Activated naive CD8-positive, alpha-beta T cell treated with anti-CD3 and anti-CD28 coated beads, Interleukin-2, amount 10 ng/mL, durations not matched to agents 7 days and 5 days (primary cell): ENCODE measurements at regions not wholly inside any gene's neighbourhood (a gene's known extent, or its start where the extent isn't known, plus 50 kb on each side); places are given as distances from the start of the nearest gene placed in this dataset.

Experiments used
- ATAC-seq: fragments of 150-1000 bp; cut with Tn5 transposase; one replicate; pipeline ENCODE4 v1.10.0; 2021; ENCODE audit warnings: low read depth, moderate library complexity
- POLR2A ChIA-PET: fragments of 350-600 bp; sonication (Branson Sonifier 250); formaldehyde crosslinking; loops from one replicate; lab custom pipeline; 2021; ENCODE audit warnings: antibody characterized with exemption; lab: Charles Lee
- DNase-seq: peaks from one replicate; pipeline ENCODE4 v3.0.0; 2021
- H3K27ac Mint-ChIP-seq: one replicate; pipeline ENCODE4 v1.8.0; 2022; ENCODE audit warnings: mild to moderate bottlenecking, mixed read lengths
- H3K27me3 Mint-ChIP-seq: one replicate; pipeline ENCODE4 v1.8.0; 2022; ENCODE audit warnings: mild to moderate bottlenecking, moderate library complexity, mixed read lengths
- H3K36me3 Mint-ChIP-seq: one replicate; pipeline ENCODE4 v1.8.0; 2021; ENCODE audit warnings: mild to moderate bottlenecking, mixed read lengths
- H3K4me1 Mint-ChIP-seq: one replicate; pipeline ENCODE4 v1.8.0; 2021; ENCODE audit warnings: mixed read lengths
- H3K4me3 Mint-ChIP-seq: one replicate; pipeline ENCODE4 v1.8.0; 2022; ENCODE audit warnings: mild to moderate bottlenecking, moderate library complexity, mixed read lengths
- H3K9me3 Mint-ChIP-seq: one replicate; pipeline ENCODE4 v1.8.0; 2021; ENCODE audit warnings: mixed read lengths

DNA sequence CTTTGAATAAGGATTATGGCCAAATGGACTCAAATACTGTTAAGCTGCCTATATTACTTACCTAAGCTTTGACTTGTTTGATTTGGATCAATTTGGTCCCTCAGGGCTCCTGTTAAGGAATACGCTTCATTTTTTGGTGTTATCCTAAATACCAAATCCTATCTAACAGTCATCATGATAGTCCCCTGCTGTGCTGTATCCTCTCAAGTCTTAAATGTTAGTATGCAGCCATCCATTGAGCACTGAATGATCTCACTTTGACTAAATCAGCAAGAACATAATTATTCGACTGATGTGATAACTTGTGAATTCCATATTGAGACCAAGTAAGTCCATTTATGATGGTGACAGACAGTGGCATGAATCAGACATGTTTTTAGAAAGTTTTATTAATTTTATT is 53.1 kb upstream of the ATF3 start:
- no peak overlapping the region for H3K4me3 Mint-ChIP-seq
- POLR2A ChIA-PET: no interaction called here
- no peak for DNase-seq
- peaks cover 53% of the 10 kb centered on the region for H3K27me3 Mint-ChIP-seq
- ATAC-seq: no peak
- H3K27ac Mint-ChIP-seq: no peak overlapping the region
- peaks cover 6% of the 10 kb centered on the region for H3K36me3 Mint-ChIP-seq
- H3K9me3 Mint-ChIP-seq: no peaks in the 10 kb centered on the region
- H3K4me1 Mint-ChIP-seq: peaks cover 8% of the 10 kb centered on the region

DNA sequence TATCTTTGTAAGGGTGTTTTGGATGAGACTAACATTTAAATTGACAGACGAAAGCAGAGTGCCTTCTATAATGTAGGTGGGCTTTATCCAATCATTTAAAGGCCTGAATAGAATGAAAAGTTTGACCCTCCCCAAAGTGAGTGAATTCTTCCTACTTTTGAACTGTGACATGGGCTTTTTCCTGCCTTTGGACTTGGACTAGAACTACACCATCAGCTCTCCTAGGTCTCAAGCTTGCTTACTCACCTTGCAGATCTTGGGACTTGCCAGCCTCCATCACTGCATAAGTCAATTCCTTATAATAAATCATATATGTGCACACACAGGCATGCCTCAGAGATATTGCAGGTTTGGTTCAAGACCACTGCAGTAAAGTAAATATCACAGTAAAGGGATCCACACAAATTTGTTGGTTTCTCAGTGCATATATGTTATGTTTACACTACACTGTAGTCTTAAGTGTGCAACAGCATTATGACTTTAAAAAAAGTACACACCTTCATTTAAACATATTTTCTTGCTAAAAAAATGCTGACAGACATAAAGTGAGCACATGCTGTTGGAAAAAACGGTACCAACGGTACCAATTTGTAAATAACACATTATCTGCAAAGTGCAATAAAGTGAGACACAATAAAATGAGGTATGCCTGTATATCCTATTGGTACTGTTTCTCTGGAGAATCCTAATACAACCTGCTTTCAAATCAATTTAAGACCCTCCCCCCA is 51.6 kb upstream of the ATF3 start:
- H3K4me1 Mint-ChIP-seq: peaks cover 8% of the 10 kb centered on the region
- H3K9me3 Mint-ChIP-seq: no peaks in the 10 kb centered on the region
- H3K27ac Mint-ChIP-seq: no peak overlapping the region
- POLR2A ChIA-PET: interaction anchor here (2.8 kb wide), 1 partner anchor 51 kb away, joined by 30 read pairs; the partner anchor contains the start of gene ATF3
- ATAC-seq (no peak), DNase-seq (no peak)
- H3K27me3 Mint-ChIP-seq: peaks cover 43% of the 10 kb centered on the region
- no peak overlapping the region for H3K4me3 Mint-ChIP-seq
- H3K36me3 Mint-ChIP-seq: peaks cover 6% of the 10 kb centered on the region

DNA sequence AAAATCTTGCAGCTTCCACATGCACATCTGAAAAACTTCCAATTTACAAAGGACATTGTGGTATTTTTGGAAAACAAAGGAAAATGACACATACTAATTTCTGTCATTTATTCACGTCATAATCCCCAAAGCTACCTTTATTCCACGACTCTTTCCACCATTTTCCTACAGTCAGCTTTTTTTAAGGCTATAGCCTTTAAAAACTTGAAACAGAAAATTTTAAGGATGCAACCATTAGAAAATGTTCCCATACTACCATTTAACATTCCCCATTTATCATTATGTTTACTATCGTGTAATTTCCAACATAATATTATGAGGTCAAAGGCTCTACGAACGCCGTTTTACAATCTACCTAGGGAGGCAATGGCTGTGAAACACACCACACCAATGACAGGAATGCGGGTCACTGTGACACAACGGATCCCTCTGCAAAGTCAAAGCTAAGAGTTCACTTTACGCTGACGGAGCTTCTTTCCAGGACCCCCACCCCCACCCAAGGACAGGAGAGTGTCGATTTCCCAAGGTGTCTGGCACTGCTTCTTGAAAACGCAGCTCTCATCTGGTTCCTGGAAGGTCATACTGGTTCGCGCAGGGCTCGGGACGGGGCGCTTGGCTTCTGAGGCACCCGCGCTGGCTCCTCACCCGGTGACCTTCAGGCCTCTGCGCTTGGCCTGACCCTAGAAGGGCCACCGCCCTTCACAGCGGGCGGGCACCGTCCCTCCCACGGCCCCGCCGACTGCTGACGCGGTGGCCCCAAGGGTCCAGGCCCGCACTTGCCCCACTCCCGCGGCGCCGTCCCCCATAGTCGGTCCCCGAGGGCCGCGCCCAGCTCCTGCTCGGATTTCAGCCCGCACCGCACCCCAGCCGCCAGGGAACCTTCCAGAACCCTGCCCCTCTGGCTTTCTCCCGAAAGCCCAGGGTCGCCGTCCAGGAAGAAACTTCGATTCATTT is 50.5 kb upstream of the ATF3 start:
- DNase-seq: no peak
- peak overlapping the region; percentile 76 for H3K4me3 Mint-ChIP-seq
- H3K36me3 Mint-ChIP-seq: peaks cover 6% of the 10 kb centered on the region
- peak; percentile 36 for ATAC-seq
- H3K9me3 Mint-ChIP-seq: no peaks in the 10 kb centered on the region
- H3K4me1 Mint-ChIP-seq: peaks cover 8% of the 10 kb centered on the region
- peak overlapping the region; percentile 65 for H3K27ac Mint-ChIP-seq
- POLR2A ChIA-PET: interaction anchor here (0.8 to 2.8 kb wide), 9 partner anchors 8 to 234 kb away, joined by 3 to 30 read pairs (median 4); partner anchors contain the start of genes ATF3, NSL1 and TATDN3
- H3K27me3 Mint-ChIP-seq: peaks cover 35% of the 10 kb centered on the region

DNA sequence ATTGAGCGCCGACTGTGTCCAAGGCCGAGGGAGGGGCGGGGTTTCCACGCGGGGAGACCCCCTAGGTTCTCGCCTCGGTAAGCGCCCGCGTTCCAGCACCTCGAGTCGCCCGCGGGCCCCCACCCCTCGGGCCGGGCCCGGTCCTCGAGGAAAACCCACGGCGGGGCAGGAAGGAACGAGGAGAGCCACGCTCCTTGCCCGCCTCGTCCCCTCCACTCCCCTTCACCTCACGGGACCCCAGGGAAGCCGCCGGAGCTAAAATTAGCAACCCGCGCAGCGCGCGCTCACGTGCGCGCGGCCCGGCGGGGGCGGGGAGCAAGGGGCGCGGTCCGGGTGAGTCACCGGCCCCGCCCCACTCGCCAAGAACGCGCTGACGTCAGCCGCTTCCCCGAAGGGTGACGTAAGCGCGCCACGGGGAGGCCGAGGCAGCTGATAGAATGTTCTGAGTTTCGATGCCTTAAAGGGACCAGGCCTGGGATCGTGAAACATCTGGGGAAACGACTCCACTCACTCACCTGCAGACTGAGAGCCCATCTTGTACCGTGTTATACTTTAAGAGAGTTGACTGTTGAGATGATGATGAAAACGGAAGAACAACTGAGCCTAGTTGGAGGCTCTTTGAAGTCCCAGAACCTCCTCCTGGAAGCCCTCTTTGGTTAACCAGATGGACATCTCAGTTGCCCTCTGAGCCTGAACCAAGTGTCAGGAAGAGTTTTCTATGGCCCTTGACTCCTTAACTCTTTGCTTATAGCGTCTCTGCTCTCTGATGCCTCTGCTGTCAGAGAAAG is 49.7 kb upstream of the ATF3 start:
- peaks cover 31% of the 10 kb centered on the region for H3K27me3 Mint-ChIP-seq
- peak overlapping the region; percentile 95 for H3K27ac Mint-ChIP-seq
- POLR2A ChIA-PET: interaction anchor here (0.7 to 2.8 kb wide), 9 partner anchors 8 to 233 kb away, joined by 3 to 30 read pairs (median 4); partner anchors contain the start of genes ATF3, NSL1 and TATDN3
- ATAC-seq (peak; percentile 95), DNase-seq (peak; percentile 94)
- H3K9me3 Mint-ChIP-seq: no peaks in the 10 kb centered on the region
- H3K36me3 Mint-ChIP-seq: peaks cover 6% of the 10 kb centered on the region
- peak overlapping the region; percentile 85 for H3K4me3 Mint-ChIP-seq
- H3K4me1 Mint-ChIP-seq: peaks cover 8% of the 10 kb centered on the region
